Fibroblast of villous mesenchyme (primary cell): ENCODE measurements at regions not wholly inside any gene's neighbourhood (a gene's known extent, or its start where the extent isn't known, plus 50 kb on each side); places are given as distances from the start of the nearest gene placed in this dataset.
"Not testable (repeated sequence)": the region's sequence is repeated elsewhere in the genome, so short reads cannot be mapped to it uniquely, and the experiment has no call there.

Source experiments
- DNase-seq: peaks from one replicate; pipeline ENCODE4 v3.0.0-alpha.2; 2010; ENCODE audit warnings: low read depth
- H3K4me3 ChIP-seq: 2 replicates; pipeline ENCODE4 v1.5.1; 2011; ENCODE audit warnings: low read depth, mild to moderate bottlenecking, low read length
- CTCF ChIP-seq: IDR thresholded peaks from 2 replicates; pipeline ENCODE4 v1.5.1; 2012; ENCODE audit warnings: low read depth, mild to moderate bottlenecking, low read length; ENCODE audit not compliant: insufficient read depth

GRCh38 chr13:60852886-60853285 is 455.9 kb downstream of the TDRD3 start:
- TF ChIP-seq CTCF: no peak
- H3K4me3 ChIP-seq: no peak overlapping the region
- DNase-seq: no peak

GRCh38 chr13:60851378-60851777 is 454.4 kb downstream of the TDRD3 start:
- no peak for DNase-seq
- H3K4me3 ChIP-seq: no peak overlapping the region
- no peak for TF ChIP-seq CTCF

GRCh38 chr13:60850526-60850925 is 453.5 kb downstream of the TDRD3 start:
- no peak for TF ChIP-seq CTCF
- H3K4me3 ChIP-seq: no peak overlapping the region
- no peak for DNase-seq

GRCh38 chr13:60838581-60838980 is 441.6 kb downstream of the TDRD3 start:
- no peak for DNase-seq
- TF ChIP-seq CTCF: no peak
- no peak overlapping the region for H3K4me3 ChIP-seq

GRCh38 chr13:60837806-60838205 is 440.8 kb downstream of the TDRD3 start:
- no peak for TF ChIP-seq CTCF
- no peak for DNase-seq
- no peak overlapping the region for H3K4me3 ChIP-seq

GRCh38 chr13:60836821-60837220 is 439.8 kb downstream of the TDRD3 start:
- no peak for TF ChIP-seq CTCF
- DNase-seq: no peak

GRCh38 chr13:60811581-60811980 is 414.6 kb downstream of the TDRD3 start:
- H3K4me3 ChIP-seq: no peak overlapping the region
- no peak for TF ChIP-seq CTCF
- no peak for DNase-seq

More at GRCh38 chr13:60836821-60837220, 439.8 kb downstream of the TDRD3 start:
- H3K4me3 ChIP-seq: no peak overlapping the region

- not testable (repeated sequence) for H3K4me3 ChIP-seq, DNase-seq
Measured at GRCh38 chr13:60805640-60806039, 408.6 kb downstream of the TDRD3 start.
